ENCODE measurements at regions not wholly inside any gene's neighbourhood (a gene's known extent, or its start where the extent isn't known, plus 50 kb on each side); places are given as distances from the start of the nearest gene placed in this dataset.

- no peak for TF ChIP-seq POLR2A (IDR thresholded peaks at IDR 0.05; ENCODE audit: low read depth, low read length)
- TF ChIP-seq POU2F2 (IDR thresholded peaks at IDR 0.05; ENCODE audit: low read depth, low read length): no peak
- TF ChIP-seq POLR2AphosphoS5 (IDR thresholded peaks at IDR 0.05; ENCODE audit: low read depth, low read length): no peak
- no peak for TF ChIP-seq TAF1 (IDR thresholded peaks at IDR 0.05; ENCODE audit: low read depth, low read length)
Observed at GRCh38 chr11:122353561-122353960, 237.5 kb upstream of the BLID start.

Data from GM12891 (cell line).